ENCODE measurements at regions not wholly inside any gene's neighbourhood (a gene's known extent, or its start where the extent isn't known, plus 50 kb on each side); places are given as distances from the start of the nearest gene placed in this dataset.

GRCh38 chr1:22369294-22370189, 82.1 kb upstream of the ZBTB40 start:
- TF ChIP-seq POLR2A (IDR thresholded peaks at IDR 0.05) (no peak), CTCF (IDR thresholded peaks at IDR 0.05) (no peak)
